Natural killer cell treated with Interleukin-12 subunit alpha and Interleukin-12 subunit beta and Interleukin-15 and Interleukin-18, amount 100 ng/mL, for 72 hours (primary cell): ENCODE measurements at regions not wholly inside any gene's neighbourhood (a gene's known extent, or its start where the extent isn't known, plus 50 kb on each side); places are given as distances from the start of the nearest gene placed in this dataset.

ENCODE experiments used
- ATAC-seq, 2 donors: fragments of 150-1000 bp; cut with Tn5 transposase in 1 of 2; sonication (Bioruptor Pico), chemical (Tn5 transposase) in 1 of 2; 2 replicates each; pipeline ENCODE4 v1.10.0; 2021
- DNase-seq: peaks from one replicate; pipeline ENCODE4 v3.0.0; 2022; ENCODE audit warnings: low spot score
- H3K27ac Mint-ChIP-seq, 2 donors: 1 replicate in 1 of 2; 2 replicates in 1 of 2; pipeline ENCODE4 v1.8.0; 2022; ENCODE audit warnings: mixed read lengths in 2 of 2, mild to moderate bottlenecking in 1 of 2, moderate library complexity in 1 of 2
- H3K27me3 Mint-ChIP-seq, 2 donors: 1 replicate in 1 of 2; 2 replicates in 1 of 2; pipeline ENCODE4 v1.8.0; 2022; ENCODE audit warnings: mixed read lengths in 2 of 2
- H3K36me3 Mint-ChIP-seq: one replicate; pipeline ENCODE4 v1.8.0; 2022; ENCODE audit warnings: mixed read lengths
- H3K4me1 Mint-ChIP-seq, 2 donors: 1 replicate in 1 of 2; 2 replicates in 1 of 2; pipeline ENCODE4 v1.8.0; 2022; ENCODE audit warnings: low read depth in 2 of 2, mixed read lengths in 2 of 2, mild to moderate bottlenecking in 1 of 2
- H3K4me3 Mint-ChIP-seq: one replicate; pipeline ENCODE4 v1.8.0; 2022; ENCODE audit warnings: mixed read lengths
- H3K9me3 Mint-ChIP-seq: 2 replicates; pipeline ENCODE4 v1.8.0; 2022; ENCODE audit warnings: mixed read lengths

DNA sequence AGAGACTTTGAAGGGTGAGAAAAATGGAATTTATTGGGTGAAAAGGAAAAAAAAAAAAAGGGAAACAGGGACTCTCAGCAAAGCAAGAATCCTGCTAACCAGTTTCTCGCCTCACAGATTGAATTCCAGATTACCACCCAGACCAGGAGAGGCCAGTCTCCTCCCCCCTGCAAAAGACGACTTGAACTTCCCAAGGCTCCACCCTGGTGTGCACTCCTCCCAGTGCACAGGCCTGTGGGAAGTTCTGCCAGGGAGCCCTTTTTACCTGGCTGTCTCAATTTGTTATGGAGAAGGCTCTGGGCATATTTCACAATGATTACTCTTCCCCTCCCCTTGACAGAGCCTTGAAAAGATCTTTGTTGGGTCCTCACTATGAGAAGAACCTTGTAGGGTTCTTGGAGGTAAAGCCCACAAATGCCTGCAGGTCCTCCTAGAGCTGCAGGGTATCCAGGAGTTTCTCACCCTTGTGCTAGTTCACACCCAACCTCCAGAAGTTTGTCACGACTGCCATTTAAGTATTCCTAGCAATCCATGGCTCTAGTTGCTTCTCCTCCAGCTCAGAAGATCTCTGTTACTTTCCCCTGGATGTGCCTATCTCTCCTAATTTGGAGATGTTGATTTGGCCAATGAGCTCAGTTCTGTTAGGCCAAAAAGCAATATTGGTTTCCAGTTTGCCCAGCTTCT, 229.8 kb upstream of the TMTC4 start:
- Mint-ChIP-seq H3K27me3 (peaks cover 11 to 43% of the 10 kb centered on the region in 2 donors), H3K4me3 (no peak overlapping the region), H3K9me3 (peaks cover 3% of the 10 kb centered on the region), H3K36me3 (peaks cover 5% of the 10 kb centered on the region), H3K27ac (no peak overlapping the region), H3K4me1 (no peaks in the 10 kb centered on the region)
- DNase-seq (no peak), ATAC-seq (no peak)

DNA sequence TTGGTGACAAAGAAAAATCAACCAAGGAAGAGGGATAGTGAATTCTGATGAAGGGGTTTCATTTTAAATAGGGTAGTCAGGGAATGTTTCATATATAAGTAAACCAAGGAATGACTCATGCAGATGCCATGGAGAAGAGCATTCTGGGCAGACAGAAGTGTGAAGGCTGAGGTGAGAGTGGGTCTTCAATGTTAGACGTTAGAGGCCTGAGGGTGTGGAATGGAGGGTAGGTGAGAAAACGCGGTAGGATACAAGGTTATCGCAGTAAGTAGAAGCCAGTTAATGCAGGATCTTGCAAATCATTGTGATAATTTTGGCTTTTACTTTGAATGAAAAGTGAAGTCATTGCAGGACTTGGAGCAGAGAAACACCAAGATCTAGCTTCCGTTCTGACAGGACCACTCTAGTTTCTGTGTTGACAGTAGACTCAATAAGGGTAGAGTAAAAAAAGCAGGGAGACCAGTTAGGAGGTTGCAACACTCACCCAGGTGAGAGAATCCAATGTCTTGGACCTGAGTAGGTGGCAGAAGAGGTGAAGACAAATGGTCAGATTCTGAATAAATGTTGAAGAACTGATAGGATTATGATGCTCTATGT, 225.2 kb upstream of the TMTC4 start:
- H3K27ac Mint-ChIP-seq, result no peak overlapping the region
- peaks cover 8 to 29% of the 10 kb centered on the region in 2 donors for H3K27me3 Mint-ChIP-seq
- peak in 1 of 2 donors; percentile 83 for ATAC-seq
- DNase-seq, result no peak
- H3K4me3 Mint-ChIP-seq, result no peak overlapping the region
- no peaks in the 10 kb centered on the region for H3K4me1 Mint-ChIP-seq
- H3K36me3 Mint-ChIP-seq, result no peaks in the 10 kb centered on the region
- no peaks in the 10 kb centered on the region for H3K9me3 Mint-ChIP-seq

DNA sequence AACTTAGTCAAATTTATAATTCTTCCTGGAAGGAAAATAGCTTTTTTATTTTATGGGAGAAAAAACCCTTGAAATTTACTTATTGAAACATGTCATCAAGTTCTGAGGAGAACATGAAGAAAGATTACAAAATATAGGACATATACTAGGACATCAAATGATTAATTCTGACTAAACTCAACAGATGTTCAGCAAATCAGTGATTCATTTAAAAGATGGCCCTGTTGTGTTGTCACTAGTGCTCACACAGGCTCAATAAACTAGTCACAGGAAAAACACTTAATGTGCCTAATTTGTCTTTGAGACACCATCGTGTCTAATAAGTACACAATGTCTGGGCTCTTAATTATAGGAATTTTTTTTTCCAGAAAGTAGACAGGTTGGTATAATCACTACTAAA, 223.8 kb upstream of the TMTC4 start:
- ATAC-seq (no peak), DNase-seq (no peak)
- Mint-ChIP-seq H3K27me3 (peaks cover 14 to 35% of the 10 kb centered on the region in 2 donors), H3K27ac (no peak overlapping the region), H3K4me1 (no peaks in the 10 kb centered on the region), H3K9me3 (no peaks in the 10 kb centered on the region), H3K36me3 (no peaks in the 10 kb centered on the region), H3K4me3 (no peak overlapping the region)

DNA sequence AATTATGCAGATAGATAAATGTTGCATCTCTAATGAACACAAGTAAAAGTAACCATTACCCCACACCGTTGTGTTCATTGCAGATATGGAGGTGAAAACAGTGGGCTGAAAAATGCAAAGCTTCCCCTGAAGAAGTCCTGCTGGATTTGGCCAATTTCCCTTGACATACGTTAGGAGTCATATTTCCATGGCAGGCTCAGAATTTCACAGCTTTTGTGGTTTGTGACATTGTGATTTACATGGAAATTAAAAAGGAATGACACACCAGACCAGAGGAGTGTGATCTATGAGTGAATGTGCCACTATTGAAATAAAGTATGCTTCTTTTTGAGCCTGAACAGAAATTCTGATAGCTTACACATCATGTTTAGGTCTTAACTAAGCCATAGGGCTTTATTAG, 221.1 kb upstream of the TMTC4 start:
- H3K9me3 Mint-ChIP-seq, result no peaks in the 10 kb centered on the region
- no peaks in the 10 kb centered on the region for H3K36me3 Mint-ChIP-seq
- H3K27ac Mint-ChIP-seq, result no peak overlapping the region
- ATAC-seq, result no peak
- H3K27me3 Mint-ChIP-seq, result peaks cover 15 to 26% of the 10 kb centered on the region in 2 donors
- DNase-seq, result no peak
- H3K4me1 Mint-ChIP-seq, result no peaks in the 10 kb centered on the region
- no peak overlapping the region for H3K4me3 Mint-ChIP-seq

DNA sequence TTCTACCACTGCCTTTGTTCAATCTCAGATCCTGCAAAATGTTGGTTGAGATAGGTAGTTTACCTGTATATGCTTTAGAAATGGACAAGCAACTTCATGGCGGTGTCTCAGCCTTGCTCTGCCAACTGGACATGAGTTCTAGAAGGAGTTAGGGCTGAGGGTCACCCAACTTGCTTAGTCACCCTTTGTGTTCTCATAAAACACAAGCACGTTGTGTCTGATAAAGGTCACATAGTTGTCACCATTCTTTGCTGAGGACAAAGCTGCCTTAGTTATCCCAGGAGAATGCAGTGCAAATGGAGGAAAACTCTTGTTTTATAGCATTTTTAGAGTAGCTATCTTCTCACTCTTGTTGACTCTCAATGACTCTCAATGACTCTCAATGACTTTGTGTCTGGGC, 218.4 kb upstream of the TMTC4 start:
- H3K36me3 Mint-ChIP-seq, result no peaks in the 10 kb centered on the region
- ATAC-seq (no peak), DNase-seq (no peak)
- no peaks in the 10 kb centered on the region for H3K4me1 Mint-ChIP-seq
- H3K9me3 Mint-ChIP-seq, result peaks cover 2% of the 10 kb centered on the region
- H3K4me3 Mint-ChIP-seq, result no peak overlapping the region
- no peak overlapping the region for H3K27ac Mint-ChIP-seq
- peaks cover 18 to 24% of the 10 kb centered on the region in 2 donors for H3K27me3 Mint-ChIP-seq

DNA sequence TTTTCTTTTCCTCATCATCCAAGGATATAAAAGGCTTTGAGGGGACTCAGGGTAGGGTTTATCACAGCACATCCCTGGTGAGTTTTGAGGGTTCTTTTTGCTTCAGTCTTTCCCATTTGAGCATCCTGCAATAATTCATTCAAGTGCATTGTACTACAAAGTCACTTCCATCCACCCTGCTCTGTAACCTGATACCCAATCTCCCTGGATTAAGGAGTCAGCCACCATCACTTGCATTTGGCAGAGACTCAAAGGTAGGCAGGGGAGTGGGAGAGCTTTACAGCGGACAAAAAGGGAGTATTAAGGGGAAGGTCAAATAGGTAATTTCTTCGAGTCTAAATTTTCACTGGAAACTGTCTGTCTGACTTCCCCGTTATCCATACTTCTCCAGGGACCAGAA, 216.1 kb upstream of the TMTC4 start:
- Mint-ChIP-seq H3K36me3 (no peaks in the 10 kb centered on the region), H3K9me3 (peaks cover 2% of the 10 kb centered on the region), H3K4me3 (no peak overlapping the region)

DNA sequence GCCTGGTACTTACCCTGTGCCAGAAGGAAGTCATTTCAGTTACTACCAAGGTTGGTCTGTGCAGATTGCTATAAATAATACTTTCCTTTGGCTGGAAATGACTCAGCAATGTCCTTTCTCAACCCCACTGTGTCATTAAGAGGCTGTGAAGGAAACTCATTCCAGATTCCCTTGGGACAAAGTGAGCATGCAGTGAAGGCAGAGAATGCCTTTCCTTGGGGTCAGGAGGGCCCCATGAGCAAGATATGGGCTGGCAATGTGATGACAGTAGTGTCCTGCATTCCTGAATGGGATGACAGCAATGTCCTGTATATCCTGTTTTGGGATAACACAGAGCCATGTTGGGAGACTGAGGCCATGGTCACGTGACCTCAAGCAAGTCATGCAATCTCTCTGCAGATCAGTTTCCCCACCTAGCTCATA, 213.1 kb upstream of the TMTC4 start:
- DNase-seq (no peak), ATAC-seq (no peak)
- Mint-ChIP-seq H3K4me1 (no peaks in the 10 kb centered on the region), H3K36me3 (no peaks in the 10 kb centered on the region), H3K9me3 (peaks cover 2% of the 10 kb centered on the region), H3K4me3 (no peak overlapping the region), H3K27ac (no peak overlapping the region), H3K27me3 (peaks cover 15 to 26% of the 10 kb centered on the region in 2 donors)

More for the DNA sequence above, 216.1 kb upstream of the TMTC4 start:
- H3K27ac Mint-ChIP-seq, result no peak overlapping the region
- DNase-seq, result no peak
- no peaks in the 10 kb centered on the region for H3K4me1 Mint-ChIP-seq
- no peak for ATAC-seq
- peaks cover 23 to 38% of the 10 kb centered on the region in 2 donors for H3K27me3 Mint-ChIP-seq

DNA sequence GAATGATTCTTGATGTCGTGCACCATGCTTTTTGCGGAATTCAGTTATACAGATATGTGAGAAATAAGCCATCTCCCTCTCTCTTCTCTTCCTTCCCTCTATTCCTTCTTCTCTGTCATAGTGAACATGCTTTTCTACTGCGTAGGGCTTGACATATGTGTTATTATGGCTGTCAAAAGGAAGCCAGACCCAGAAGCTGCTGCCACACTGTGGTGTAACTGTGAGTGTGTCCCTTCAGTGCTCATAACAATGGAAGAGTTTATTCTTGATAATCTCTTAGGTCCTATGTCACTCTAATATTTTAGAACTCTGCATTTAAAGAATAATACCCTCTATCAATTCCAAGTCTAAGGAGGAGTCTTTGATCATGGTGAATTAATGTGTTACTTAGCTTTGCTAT, 208.9 kb upstream of the TMTC4 start:
- ATAC-seq, result no peak
- Mint-ChIP-seq H3K4me3 (no peak overlapping the region), H3K36me3 (no peaks in the 10 kb centered on the region), H3K27me3 (peaks cover 22 to 47% of the 10 kb centered on the region in 2 donors), H3K9me3 (peaks cover 2% of the 10 kb centered on the region), H3K27ac (no peak overlapping the region), H3K4me1 (no peaks in the 10 kb centered on the region)
- no peak for DNase-seq

DNA sequence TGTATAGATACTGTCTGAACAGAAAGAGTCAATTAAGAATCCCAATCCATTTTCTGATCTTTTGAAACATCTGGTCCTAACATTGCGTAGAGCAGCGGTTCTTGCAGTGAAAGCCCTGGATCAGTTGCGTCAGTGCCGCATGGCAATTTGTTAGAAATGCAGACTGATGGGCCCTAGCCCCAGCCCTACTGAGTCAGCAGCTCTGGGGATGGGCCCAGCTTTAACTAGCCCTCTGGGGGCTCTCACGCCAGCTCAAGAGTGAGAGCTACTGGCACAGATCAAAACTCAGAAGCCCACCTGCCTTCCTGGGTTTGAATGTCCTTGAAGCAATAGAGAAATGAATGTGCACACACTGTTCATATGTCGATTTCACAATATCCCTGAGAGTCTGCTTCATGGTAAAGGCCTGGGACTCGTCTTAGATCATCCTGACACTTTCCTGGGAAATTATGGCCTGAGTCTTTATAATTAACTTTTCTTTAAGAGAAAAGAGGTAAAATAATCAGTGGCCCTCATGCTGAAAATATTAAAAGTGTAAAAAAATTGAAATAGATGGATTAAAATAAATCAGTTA, 206.8 kb upstream of the TMTC4 start:
- H3K9me3 Mint-ChIP-seq, result peaks cover 2% of the 10 kb centered on the region
- H3K4me1 Mint-ChIP-seq, result peaks cover under 1% of the 10 kb centered on the region in 2 donors
- no peak overlapping the region for H3K27ac Mint-ChIP-seq
- ATAC-seq (no peak), DNase-seq (no peak)
- H3K36me3 Mint-ChIP-seq, result peaks cover 4% of the 10 kb centered on the region
- H3K4me3 Mint-ChIP-seq, result no peak overlapping the region
- H3K27me3 Mint-ChIP-seq, result peaks cover 13 to 33% of the 10 kb centered on the region in 2 donors

DNA sequence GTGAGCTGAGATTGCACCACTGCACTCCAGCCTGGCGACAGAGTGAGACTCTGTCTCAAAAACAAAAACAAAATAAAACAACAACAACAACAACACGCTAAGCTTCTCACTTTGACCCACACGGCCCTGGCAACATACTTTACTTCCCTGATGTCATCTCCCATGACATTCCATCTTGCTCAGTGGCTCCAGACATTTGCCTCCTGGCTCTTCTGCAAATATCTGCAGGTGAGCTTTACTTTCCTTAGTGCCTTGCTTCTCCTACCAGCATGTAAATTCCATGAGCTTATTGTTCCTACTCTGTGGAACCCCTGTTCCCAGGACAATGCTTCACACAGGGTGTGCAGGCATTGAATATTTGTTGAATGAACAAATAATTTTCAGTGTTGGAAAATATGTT, 205.6 kb upstream of the TMTC4 start:
- peaks cover 18 to 42% of the 10 kb centered on the region in 2 donors for H3K27me3 Mint-ChIP-seq
- peaks cover 6% of the 10 kb centered on the region for H3K36me3 Mint-ChIP-seq
- H3K4me3 Mint-ChIP-seq, result no peak overlapping the region

DNA sequence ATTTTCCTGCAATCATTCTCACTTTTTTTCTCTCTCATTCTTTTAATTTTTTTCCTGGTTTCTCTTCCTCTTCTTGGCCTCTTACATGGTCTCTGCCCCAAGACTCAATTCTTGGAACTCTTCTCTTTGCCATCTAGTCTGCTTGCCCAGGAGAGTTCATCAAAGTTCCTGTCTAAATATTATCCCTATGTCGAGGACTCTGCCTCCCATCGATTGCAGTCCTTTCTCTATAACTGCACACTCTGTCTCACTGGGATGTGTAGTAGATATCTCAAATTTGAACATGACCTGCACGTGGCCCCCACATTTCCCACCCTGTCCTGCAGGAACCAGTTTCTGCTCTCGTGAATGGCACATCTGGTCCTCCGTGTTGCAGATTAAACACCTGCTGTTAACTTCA, 204.7 kb upstream of the TMTC4 start:
- peaks cover 23 to 51% of the 10 kb centered on the region in 2 donors for H3K27me3 Mint-ChIP-seq

More for the DNA sequence above, 205.6 kb upstream of the TMTC4 start:
- DNase-seq (no peak), ATAC-seq (no peak)
- peaks cover 5 to 7% of the 10 kb centered on the region in 2 donors for H3K4me1 Mint-ChIP-seq
- H3K9me3 Mint-ChIP-seq, result peaks cover 5% of the 10 kb centered on the region
- H3K27ac Mint-ChIP-seq, result no peak overlapping the region

DNA sequence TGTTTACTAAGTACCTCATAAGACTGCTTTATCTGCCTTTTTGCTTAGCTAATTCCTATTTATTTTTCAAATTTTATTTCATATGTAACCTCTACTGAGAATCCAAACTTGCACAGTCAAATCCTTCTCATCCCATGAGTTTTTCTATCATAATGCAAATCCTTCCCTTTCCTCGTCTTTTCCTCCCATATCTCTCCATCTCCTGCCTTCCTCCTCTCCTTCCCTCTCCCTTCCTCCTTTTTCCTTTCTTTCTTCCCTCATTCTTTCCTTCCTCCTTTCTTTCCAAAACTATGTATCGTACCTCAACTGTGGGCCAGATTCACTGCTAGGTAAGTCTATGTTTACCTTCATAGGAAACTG, 201.4 kb upstream of the TMTC4 start:
- H3K27ac Mint-ChIP-seq, result peak overlapping the region; percentile 4 to 64
- no peak for DNase-seq
- H3K27me3 Mint-ChIP-seq, result peaks cover 32 to 57% of the 10 kb centered on the region in 2 donors
- no peak for ATAC-seq
- H3K36me3 Mint-ChIP-seq, result peaks cover 6% of the 10 kb centered on the region
- peak overlapping the region; percentile 28 for H3K4me3 Mint-ChIP-seq
- peaks cover 9% of the 10 kb centered on the region for H3K9me3 Mint-ChIP-seq
- peaks cover 5 to 9% of the 10 kb centered on the region in 2 donors for H3K4me1 Mint-ChIP-seq

More for the DNA sequence above, 204.7 kb upstream of the TMTC4 start:
- Mint-ChIP-seq H3K4me3 (no peak overlapping the region), H3K36me3 (peaks cover 6% of the 10 kb centered on the region), H3K4me1 (peaks cover 5 to 9% of the 10 kb centered on the region in 2 donors), H3K9me3 (peaks cover 9% of the 10 kb centered on the region), H3K27ac (no peak overlapping the region)
- DNase-seq (no peak), ATAC-seq (no peak)

DNA sequence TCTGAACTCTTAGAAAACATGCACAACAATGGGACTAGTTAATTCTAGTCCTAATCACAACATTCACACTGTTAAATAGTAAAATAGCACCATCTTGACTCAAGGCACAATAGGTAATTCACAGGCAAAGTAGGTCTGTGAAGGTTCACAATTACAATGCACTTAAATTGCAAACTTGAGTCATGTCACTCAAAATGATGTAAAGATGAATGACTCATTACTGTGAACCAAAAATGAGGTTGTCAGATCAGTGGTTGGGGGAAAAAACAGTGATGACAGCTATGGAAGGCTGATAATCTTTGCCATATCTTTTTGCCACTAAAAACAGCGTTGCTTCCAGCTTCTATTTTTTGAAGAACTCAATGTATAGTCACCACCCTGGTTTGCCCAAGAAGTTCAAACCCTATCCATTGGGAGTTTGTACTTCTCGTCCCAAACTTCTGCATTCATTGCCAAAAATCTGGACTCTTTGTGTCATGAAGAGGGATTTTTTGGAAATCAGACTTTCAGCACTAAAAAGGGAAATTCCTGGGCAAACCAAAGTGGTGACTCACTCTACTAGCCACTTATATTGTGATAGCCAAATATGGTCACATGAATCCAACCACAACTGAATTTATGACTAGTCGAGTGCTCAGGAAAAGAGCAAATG, 200.9 kb upstream of the TMTC4 start:
- H3K4me3 Mint-ChIP-seq, result no peak overlapping the region
- ATAC-seq, result peak; percentile 83 to 84
- peaks cover 9% of the 10 kb centered on the region for H3K9me3 Mint-ChIP-seq
- H3K27me3 Mint-ChIP-seq, result peaks cover 31 to 59% of the 10 kb centered on the region in 2 donors
- peaks cover 6% of the 10 kb centered on the region for H3K36me3 Mint-ChIP-seq
- H3K4me1 Mint-ChIP-seq, result peaks cover 5 to 9% of the 10 kb centered on the region in 2 donors
- H3K27ac Mint-ChIP-seq, result peak overlapping the region; percentile 4 to 64
- no peak for DNase-seq

DNA sequence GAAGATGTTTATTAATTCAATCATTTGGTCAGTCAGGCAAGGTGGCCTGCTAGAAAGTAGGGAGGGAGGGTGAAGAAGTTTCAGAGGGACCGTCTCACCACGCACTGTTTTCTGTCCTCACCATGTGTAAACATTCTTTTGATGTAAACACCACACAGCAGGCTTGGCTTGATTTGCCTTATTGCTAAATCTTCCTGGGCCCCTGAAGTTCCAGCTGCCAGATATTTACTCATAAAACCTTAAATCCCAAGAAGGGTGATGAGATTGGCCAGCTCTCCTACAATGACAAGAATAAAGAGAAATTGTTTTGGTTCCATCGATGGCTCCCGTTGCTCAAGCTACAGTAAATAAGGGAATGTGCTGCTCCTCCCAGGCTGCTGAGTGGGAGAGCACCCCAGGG, 198.2 kb upstream of the TMTC4 start:
- DNase-seq (no peak), ATAC-seq (no peak)
- no peak overlapping the region for H3K27ac Mint-ChIP-seq
- peaks cover 13% of the 10 kb centered on the region for H3K36me3 Mint-ChIP-seq
- H3K9me3 Mint-ChIP-seq, result peaks cover 9% of the 10 kb centered on the region
- H3K4me1 Mint-ChIP-seq, result peaks cover 5 to 9% of the 10 kb centered on the region in 2 donors
- peaks cover 24 to 56% of the 10 kb centered on the region in 2 donors for H3K27me3 Mint-ChIP-seq
- no peak overlapping the region for H3K4me3 Mint-ChIP-seq
